ENCODE measurements at regions not wholly inside any gene's neighbourhood (a gene's known extent, or its start where the extent isn't known, plus 50 kb on each side); places are given as distances from the start of the nearest gene placed in this dataset.
"Not testable (repeated sequence)": the region's sequence is repeated elsewhere in the genome, so short reads cannot be mapped to it uniquely, and the experiment has no call there.

- no peak for DNase-seq
- intact Hi-C loops (cut with DNase I) = no loop called here
Measured at GRCh38 chr15:59841036-59841435, 151.9 kb upstream of the BNIP2 start.

GRCh38 chr15:59839906-59840305, 150.8 kb upstream of the BNIP2 start:
- intact Hi-C loops (cut with DNase I) = no loop called here
- no peak for DNase-seq

GRCh38 chr15:59838900-59839299, 149.8 kb upstream of the BNIP2 start:
- intact Hi-C loops (cut with DNase I) = no loop called here
- no peak for DNase-seq

- DNase-seq = no peak
- intact Hi-C loops (cut with DNase I) = no loop called here
Measured at GRCh38 chr15:59835776-59836175, 146.7 kb upstream of the BNIP2 start.

GRCh38 chr15:59834528-59834927, 145.4 kb upstream of the BNIP2 start:
- DNase-seq = no peak
- intact Hi-C loops (cut with DNase I) = no loop called here

- intact Hi-C loops (cut with DNase I) = no loop called here
- no peak for DNase-seq
Measured at GRCh38 chr15:59833366-59833765, 144.2 kb upstream of the BNIP2 start.

GRCh38 chr15:59830873-59831272, 141.8 kb upstream of the BNIP2 start:
- intact Hi-C loops (cut with DNase I) = no loop called here
- no peak for DNase-seq

- no peak for DNase-seq
- intact Hi-C loops (cut with DNase I) = no loop called here
Measured at GRCh38 chr15:59830098-59830497, 141.0 kb upstream of the BNIP2 start.

- DNase-seq = no peak
- intact Hi-C loops (cut with DNase I) = no loop called here
Measured at GRCh38 chr15:59828861-59829260, 139.7 kb upstream of the BNIP2 start.

GRCh38 chr15:59828263-59828662, 139.1 kb upstream of the BNIP2 start:
- intact Hi-C loops (cut with DNase I) = no loop called here

GRCh38 chr15:59825901-59826300, 136.8 kb upstream of the BNIP2 start:
- intact Hi-C loops (cut with DNase I) = no loop called here
- DNase-seq = no peak

More at GRCh38 chr15:59828263-59828662, 139.1 kb upstream of the BNIP2 start:
- no peak for DNase-seq

GRCh38 chr15:59821286-59821685, 132.2 kb upstream of the BNIP2 start:
- intact Hi-C loops (cut with DNase I) = no loop called here
- DNase-seq = no peak

- DNase-seq = peak in 1 of 42 donors; percentile 6
- intact Hi-C loops (cut with DNase I) = no loop called here
Measured at GRCh38 chr15:59819092-59819491, 130.0 kb upstream of the BNIP2 start.

GRCh38 chr15:59818336-59818735, 129.2 kb upstream of the BNIP2 start:
- DNase-seq = no peak
- intact Hi-C loops (cut with DNase I) = no loop called here

GRCh38 chr15:59817834-59818233, 128.7 kb upstream of the BNIP2 start:
- DNase-seq = no peak
- intact Hi-C loops (cut with DNase I) = no loop called here

GRCh38 chr15:59817053-59817452, 127.9 kb upstream of the BNIP2 start:
- DNase-seq = no peak
- intact Hi-C loops (cut with DNase I) = no loop called here

GRCh38 chr15:59814409-59814808, 125.3 kb upstream of the BNIP2 start:
- DNase-seq = no peak
- intact Hi-C loops (cut with DNase I) = no loop called here

- no peak for DNase-seq
- intact Hi-C loops (cut with DNase I) = no loop called here
Measured at GRCh38 chr15:59812889-59813288, 123.8 kb upstream of the BNIP2 start.

GRCh38 chr15:59812250-59812870, 123.2 kb upstream of the BNIP2 start:
- intact Hi-C loops (cut with DNase I) = no loop called here
- DNase-seq = no peak

GRCh38 chr15:59803293-59803966, 114.3 kb upstream of the BNIP2 start:
- DNase-seq; intact Hi-C loops (cut with DNase I): not testable (repeated sequence)

- intact Hi-C loops (cut with DNase I) = no loop called here
- DNase-seq = no peak
Measured at GRCh38 chr15:59801649-59802048, 112.5 kb upstream of the BNIP2 start.
